Activated CD4-positive, alpha-beta T cell treated with anti-CD3 and anti-CD28 coated beads for 1 hour (primary cell): ENCODE measurements at regions not wholly inside any gene's neighbourhood (a gene's known extent, or its start where the extent isn't known, plus 50 kb on each side); places are given as distances from the start of the nearest gene placed in this dataset.
"Not testable (repeated sequence)": the region's sequence is repeated elsewhere in the genome, so short reads cannot be mapped to it uniquely, and the experiment has no call there.

Experiments
- DNase-seq: peaks from one replicate; pipeline ENCODE4 v3.0.0-alpha.2; 2020

- DNase-seq = no peak
Measured at GRCh38 chr3:11739706-11740105, 96.0 kb upstream of the VGLL4 start.

DNA sequence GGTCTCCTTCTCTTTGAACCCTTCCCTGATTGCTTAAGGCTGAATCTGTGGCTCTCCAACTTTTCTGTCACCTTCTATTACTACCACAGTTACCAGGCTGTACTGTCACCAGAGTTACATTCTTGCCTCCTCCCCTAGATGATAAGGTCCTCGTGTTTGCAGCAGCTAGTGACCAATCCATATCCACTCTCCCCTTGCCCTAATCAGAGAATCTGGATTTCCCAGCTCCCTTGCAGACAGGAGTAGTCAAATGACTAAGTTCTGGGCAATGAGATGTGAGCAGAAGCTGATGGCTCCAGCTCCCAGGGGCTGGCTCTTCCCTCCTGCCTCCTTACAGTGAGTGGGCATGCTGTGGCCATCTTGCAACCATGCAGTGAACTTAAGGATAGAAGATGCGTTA lies 95.4 kb upstream of the VGLL4 start:
- DNase-seq = no peak

DNA sequence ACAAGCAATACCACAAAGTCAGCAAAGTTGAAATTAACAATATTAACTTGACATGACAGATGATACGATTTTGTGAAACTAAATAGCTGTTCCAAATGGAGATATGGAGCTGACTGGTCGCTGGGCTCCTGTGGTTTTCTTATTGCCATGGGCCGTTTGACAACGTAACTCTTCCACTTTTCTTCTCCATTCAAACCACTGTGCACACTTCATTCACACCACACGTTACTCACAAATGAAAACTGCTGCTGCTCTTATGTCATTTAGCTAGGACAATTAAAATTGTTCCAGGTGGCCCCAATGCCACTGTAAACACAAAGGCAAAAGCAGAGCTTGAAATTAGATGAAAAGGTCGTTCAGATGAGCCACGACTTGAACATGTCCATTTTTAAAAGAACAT lies 94.0 kb upstream of the VGLL4 start:
- DNase-seq = no peak

GRCh38 chr3:11736136-11736833 lies 92.6 kb upstream of the VGLL4 start:
- no peak for DNase-seq

- no peak for DNase-seq
Measured at GRCh38 chr3:11735638-11736037, 91.9 kb upstream of the VGLL4 start.

DNA sequence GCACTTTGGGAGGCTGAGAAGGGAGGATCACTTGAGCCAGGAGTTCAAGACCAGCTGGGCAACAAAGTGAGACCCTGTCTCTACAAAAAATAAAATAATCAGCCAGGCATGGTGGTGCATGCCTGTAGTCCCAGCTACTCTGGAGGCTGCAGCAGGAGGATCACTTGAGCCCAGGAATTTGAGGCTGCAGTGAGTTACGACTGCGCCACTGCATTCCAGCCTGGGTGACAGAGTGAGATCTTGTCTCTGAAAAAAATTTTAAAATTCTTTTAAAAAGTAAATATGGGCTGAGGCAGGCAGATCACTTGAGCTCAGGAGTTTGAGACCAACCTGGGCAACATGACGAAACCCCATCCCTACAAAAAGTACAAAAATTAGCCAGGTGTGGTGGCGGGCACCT lies 91.4 kb upstream of the VGLL4 start:
- not testable (repeated sequence) for DNase-seq

- no peak for DNase-seq
Measured at GRCh38 chr3:11733914-11734313, 90.2 kb upstream of the VGLL4 start.

- no peak for DNase-seq
Measured at GRCh38 chr3:11727207-11727606, 83.5 kb upstream of the VGLL4 start.

GRCh38 chr3:11726146-11726545 lies 82.4 kb upstream of the VGLL4 start:
- no peak for DNase-seq

DNA sequence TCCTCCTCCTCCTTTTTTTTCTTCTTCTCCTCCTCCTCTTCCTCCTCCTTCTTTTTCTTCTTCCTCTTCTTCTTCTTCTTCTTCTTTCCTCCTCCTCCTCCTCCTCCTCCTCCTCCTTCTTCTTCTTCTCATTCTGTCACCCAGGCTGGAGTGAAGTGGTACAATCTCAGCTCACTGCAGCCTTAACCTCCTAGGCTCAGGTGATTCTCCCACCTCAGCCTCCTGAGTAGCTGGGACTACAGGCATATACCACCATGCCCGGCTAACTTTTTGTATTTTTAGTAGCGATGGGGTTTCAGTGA lies 81.6 kb upstream of the VGLL4 start:
- not testable (repeated sequence) for DNase-seq

DNA sequence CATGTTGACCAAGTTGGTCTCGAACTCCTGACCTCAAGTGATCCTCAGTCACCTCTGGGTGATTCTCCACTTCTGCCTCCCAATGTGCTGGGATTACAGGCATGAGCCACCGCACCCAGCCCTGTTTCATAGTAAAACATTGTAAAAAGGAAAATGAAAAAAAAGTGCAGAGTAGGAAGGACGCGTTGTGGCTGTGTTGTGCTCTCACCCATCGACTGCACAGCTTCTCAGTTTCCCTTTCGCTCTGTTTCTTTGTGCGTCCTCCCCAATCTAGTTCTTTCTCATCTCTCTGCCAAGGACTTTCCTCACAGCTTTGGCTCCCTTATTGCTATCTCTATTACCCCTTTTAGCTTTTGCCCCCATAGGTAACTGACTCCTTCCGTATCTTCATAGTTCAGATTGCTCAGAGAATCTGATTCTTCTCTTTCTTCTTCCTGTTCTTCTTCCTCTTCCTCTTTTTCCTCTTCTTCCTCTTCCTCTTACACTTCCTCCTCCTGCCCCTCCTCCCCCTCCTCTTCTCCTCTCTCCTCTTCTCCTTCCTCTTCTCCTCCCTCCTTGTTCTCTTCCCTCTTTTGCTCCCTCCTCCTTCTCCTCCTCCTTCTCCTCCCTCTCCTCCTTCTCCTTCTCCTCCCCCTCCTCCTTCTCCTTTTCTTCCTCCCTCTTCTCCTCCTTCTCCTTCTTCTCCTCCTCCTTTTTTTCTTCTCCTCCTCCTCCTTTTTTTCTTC lies 81.1 kb upstream of the VGLL4 start:
- no peak for DNase-seq

- DNase-seq = no peak
Measured at GRCh38 chr3:11721479-11721878, 77.8 kb upstream of the VGLL4 start.

GRCh38 chr3:11720917-11721411 lies 77.2 kb upstream of the VGLL4 start:
- no peak for DNase-seq

DNA sequence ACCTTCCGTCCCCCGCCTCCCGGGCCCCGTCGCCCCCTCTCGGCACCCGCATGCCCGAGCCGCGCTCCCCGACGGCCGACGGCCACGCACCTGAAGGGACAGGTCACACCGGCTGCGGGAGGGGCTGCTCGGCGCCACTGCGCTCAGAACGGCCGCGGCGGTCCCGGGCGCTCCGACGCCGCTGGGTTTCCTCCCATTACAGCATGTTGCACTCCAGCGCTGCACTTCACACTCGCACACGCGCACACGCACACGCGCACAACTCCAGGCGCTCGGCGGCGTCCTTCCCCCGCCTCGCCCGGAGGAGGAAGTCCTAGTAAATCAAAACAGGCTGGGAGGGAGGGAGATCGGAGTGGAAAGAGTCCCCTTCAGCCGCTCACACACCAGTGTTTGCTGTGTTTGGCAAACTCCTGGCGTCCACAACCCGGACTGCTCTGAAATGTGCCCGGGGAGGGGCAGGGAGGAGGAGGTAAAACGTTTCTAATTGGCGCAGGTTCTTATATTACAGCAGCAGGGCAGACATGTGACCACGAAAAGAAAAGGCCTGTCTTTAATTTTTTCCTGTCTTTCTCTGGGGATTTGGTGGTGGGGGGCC lies 76.7 kb upstream of the VGLL4 start:
- DNase-seq = peak; percentile 34

DNA sequence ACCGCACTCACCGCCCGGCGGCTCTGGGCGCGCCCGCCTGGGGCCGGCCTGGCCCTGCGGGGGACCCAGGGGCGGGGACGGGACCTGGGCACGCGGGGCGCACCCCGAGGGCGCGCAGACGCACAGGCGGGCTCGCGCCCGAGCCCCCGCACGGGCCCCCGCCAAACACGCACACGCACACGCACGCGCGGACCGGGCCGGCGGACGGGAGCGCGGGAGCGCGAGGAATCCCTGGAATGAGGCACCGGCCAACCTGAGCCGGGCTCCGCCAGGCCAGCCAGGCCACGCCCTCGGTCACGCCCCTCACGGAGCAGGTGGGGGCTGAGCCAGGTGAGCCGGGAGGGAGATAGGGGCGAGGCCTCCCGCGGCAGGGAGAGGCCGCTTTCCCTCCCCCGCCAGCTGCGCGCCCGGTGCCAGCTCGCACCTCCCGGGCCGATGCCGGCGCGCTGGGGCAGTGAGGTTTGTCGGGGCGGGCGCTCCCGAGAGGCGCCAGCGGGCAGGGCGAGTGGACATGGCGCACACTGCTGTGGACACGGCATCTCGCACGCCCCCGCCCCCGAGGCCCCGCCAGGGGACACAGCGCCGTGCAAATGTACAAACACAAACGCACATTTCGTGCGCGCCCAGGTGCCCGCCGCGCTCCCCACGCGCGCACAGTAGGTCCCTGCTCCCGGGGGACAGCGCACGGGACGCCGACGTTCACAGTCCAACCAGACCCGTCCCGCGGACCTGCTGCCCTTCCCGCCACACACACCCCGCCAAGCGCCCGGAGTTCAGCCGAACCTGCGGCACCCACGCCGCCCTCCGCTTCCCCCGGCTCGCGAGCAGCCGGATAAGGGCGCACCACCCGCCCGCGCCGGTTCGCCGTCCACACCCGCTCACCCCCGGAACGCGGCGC lies 75.9 kb upstream of the VGLL4 start:
- DNase-seq = peak; percentile 57

- DNase-seq = peak; percentile 18
Measured at GRCh38 chr3:11718637-11719405, 75.1 kb upstream of the VGLL4 start.

DNA sequence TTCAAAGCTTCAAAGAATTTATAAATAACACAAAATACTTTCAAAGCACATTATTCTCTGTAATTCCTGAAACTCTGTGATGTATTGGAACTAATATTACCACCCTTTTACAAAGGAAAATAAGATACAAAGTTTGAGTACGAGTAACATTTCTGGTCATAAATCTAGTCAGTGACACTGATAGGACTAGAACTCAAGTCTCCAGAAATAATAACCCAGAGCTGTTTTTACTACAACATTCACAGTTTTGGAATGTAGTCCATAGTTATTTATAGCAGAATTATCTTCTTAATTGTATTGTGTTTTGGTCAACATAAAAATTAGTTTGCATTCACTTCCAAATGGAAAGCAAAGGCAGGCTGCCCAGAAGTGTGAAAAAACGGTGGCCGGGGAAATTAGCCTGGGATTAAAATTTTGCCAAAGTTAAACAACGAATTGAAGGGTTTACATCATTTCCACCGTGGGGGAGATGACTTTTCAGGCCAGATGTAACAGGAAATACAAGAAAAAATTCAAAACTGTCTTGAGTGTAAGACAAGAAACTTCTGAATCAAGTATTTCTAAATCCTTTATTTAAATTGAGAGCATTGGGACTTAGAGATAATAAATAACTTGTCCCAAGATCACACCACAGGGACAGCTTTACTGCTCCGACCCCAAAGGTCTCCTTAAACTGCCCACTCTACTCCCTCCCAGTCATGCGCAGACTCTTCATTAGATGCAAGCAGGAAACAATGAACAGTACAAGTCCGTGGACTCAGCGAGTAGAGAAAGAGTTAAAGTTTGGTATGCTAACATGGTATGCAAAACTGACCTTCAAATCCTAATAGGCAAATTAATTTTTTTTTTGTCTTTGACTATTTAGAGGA lies 74.3 kb upstream of the VGLL4 start:
- DNase-seq = no peak

DNA sequence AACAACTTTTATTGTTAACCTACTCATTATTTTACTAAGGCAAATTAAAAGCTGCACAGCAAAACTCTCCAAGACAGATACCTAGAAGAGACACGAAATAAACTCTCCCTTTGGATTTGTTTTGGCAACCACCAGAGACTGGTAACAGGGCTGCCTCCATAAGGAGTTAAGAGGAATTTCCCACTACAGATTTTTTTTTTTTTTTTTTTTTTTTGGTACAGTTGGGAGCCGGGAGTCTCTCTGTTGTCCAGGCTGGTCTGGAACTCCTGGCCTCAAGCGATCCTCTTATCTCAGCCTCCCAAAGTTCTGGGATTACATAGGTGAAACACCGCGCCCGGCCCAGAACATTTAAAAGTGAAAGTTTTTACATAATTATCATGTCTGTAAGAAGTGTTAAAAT lies 73.6 kb upstream of the VGLL4 start:
- no peak for DNase-seq

GRCh38 chr3:11716573-11717290 lies 73.0 kb upstream of the VGLL4 start:
- DNase-seq = no peak

DNA sequence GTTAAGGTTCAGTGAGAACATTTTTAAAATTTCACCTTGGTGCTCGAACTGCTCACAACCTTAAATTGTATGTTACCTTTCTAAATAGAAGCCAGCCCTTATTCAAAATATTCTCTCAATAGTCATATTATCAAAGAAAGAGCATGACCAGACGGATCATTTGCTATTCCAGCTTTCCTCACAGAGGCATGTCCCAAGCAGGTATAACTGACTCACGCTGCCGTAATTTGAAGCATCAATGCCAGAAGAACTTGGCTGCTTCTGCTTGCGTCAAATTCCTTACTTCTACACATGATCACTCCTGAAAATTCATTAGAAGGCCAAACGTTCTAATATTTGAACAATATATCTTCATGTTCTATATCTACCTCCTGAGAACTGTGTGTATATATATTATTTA lies 69.5 kb upstream of the VGLL4 start:
- no peak for DNase-seq

DNA sequence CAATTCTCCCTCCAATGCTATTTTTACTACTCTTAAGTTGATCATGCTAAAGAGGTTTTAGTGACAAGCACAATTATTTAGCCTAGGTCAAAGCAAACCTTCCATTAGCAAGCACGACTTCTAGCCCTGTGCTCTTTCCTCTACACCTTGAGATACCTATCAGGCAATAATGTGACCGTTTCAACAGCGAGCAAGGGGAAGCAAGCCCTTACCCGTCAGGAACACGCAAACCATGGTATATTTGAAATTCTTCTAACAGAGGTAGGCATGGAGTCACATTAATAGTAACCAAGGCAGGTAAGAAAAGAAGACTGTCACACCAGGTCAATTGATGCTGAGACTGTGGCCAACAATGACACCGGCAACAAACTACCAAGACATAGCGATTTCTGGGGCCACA lies 68.9 kb upstream of the VGLL4 start:
- DNase-seq = no peak
